HG03432 (cell line): ENCODE measurements at regions not wholly inside any gene's neighbourhood (a gene's known extent, or its start where the extent isn't known, plus 50 kb on each side); places are given as distances from the start of the nearest gene placed in this dataset.
"Not testable (repeated sequence)": the region's sequence is repeated elsewhere in the genome, so short reads cannot be mapped to it uniquely, and the experiment has no call there.

Experiments used
- ATAC-seq: cut with Tn5 transposase; IDR thresholded peaks from one replicate; pipeline ENCODE4 v1.9.1; 2021; ENCODE audit warnings: mild to moderate bottlenecking, moderate library complexity; ENCODE audit not compliant: unreplicated experiment

DNA sequence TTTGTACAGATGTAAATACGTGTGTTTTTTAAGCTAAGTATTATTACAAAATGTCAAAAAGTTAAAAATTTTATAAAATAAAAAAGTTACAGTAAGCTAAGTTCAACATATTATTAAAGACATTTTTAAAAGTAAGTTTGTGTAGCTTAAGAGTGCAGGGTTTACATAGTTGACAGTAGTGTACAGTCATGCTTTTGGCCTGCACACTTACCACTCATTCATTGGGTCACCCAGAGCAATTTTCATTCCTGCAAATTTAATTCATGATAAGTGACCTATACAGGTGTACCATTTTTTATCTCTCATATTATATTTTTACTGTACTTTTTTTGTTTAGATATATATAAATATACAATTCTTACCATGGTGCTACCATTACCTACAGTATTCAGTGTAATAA, 769.9 kb upstream of the SLITRK6 start:
- ATAC-seq = no peak

DNA sequence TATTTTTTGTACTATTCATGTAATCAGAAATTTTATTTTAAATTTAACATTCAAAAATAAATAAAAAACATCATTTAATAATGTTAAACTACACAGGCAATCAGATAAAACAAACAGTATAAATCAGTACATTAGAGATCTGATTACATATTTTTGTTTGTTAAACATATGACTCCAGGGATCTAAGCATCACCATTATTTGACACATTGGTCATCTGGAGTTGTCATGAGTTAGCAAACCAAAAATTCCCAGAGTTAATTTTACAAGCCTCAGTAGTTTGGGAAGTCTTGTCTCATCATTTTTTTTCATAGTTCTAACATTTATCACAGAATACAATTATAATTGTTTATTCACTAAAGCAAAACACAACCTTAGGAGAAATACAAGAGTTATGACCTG, 770.8 kb upstream of the SLITRK6 start:
- ATAC-seq = no peak

DNA sequence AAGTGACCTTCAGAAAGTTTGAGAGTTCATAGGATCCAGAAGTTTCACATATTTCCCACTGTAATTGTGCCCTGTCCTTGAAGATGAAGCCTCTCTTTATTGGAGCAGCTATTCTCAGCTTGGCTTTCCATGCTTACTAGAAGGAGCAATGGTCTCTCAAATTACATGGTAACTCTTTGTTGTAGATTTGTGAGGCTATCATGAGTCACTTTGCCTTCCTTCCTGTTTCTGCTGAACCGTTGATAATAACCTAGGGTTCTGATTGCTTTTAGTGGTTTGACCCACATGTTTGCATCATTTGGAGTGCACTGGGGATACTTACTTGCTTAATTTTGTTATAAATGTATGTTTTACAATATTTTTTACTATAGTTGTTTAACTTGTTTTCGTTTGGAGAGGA, 772.9 kb upstream of the SLITRK6 start:
- ATAC-seq = no peak

GRCh38 chr13:86579662-86580061, 780.4 kb upstream of the SLITRK6 start:
- ATAC-seq = no peak

DNA sequence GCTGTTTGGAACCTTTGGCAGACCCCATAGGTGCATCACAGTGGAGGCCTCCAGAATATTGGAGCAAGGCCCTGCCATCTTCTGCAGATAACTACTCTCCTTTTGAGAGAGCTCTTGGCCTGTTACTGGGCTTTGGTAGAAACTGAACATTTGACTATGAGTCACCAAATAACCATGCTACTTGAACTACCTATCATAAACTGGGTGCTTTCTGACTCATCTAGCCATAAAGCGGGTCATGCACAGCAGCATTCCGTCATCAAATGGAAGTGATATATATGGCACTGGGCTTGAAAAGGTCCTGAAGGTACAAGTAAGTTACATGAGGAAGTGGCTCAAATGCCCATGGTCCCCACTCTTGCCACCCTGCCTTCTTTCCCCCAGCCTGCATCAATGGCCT, 782.5 kb upstream of the SLITRK6 start:
- ATAC-seq = no peak

GRCh38 chr13:86584301-86584700, 785.1 kb upstream of the SLITRK6 start:
- no peak for ATAC-seq

DNA sequence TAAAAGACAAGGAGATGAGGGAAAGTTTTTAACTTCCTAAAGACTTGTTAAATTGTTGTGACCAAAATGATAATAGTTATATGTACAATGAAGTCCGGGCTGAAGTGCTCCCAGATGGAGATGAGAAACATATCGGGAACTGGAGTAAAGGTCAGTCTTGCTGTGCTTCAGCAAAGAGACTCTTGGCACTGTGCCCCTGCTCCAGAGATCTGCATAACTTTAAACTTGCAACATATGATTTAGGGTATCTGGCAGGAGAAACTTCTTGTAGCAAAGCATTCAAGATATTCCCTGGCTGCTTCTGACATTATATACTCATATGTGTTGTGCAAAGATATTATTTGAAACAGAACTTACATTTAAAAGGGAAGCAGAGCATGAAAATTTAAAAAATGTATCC, 786.6 kb upstream of the SLITRK6 start:
- ATAC-seq = no peak

DNA sequence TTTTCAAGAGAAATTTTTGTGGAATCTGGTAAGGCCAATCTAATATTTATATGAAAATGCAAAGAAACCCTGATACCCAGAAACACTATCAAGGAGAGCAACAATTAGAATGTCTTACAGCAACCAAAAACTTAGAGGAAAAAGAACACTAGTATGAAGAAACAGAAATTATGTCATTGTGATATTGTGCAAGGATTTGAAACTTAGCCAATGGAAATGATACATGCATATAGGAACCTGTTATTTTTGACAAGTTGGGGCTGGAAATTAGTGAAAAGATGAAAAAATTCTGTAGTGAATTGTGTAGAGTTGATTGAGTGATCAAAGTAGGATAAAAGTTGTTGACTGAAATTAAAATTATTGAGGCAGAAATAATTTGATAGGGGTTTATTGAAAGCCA, 792.6 kb upstream of the SLITRK6 start:
- no peak for ATAC-seq

DNA sequence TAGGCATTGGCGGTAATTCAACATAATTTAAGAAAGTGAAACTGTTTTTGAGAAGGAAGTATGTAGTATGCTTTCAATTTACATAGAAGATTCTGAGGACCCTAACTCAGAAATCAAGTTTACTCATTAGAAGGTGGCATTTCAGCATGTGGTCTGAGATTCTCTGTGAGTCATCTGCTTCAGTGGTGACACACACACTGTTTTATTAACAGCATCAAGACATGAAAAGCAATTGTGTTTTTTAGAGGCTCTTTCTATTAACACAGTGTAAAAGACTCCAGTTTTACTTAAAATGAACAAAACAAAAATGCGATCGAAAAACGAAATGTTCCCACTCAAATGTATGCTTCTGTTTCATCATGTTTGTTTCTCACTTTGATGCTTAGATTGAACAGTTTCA, 802.1 kb upstream of the SLITRK6 start:
- no peak for ATAC-seq

DNA sequence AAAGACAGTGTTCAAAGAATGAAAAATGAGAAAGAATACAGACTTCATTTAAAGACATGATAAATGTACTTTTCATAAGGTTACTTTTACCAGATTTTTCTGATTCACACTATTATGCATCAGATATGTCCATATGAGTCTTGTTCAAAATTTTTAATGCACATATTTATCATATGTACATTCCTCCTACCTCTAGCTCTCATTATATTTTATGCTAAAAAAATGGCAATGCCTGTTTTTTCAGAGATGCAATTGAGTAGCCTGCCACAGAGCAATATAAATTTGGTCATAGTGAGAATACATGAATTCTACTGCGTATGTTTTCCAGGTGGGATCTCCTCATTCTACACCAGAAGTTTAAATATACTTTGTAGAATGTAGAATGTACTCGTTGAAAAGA, 807.0 kb upstream of the SLITRK6 start:
- ATAC-seq = no peak

GRCh38 chr13:86608701-86609100, 809.5 kb upstream of the SLITRK6 start:
- ATAC-seq = no peak

DNA sequence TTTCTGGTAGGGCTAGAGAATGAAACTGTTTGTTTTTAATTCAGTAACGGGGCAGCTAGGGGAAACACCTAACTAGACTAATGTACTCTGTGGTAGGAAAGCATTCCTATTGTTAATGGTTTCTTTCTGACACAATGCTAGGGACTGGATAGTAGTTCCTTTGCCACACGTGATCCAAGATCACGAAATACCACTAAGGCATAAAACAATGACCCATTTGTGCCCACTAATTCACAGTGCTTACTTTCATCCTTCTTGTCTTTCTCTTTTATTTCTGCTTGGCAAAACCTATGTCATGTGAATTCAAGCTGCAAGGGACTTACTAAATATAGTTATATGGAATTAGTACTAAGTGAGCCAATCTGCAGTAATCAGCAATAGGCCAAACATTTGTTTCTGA, 834.1 kb upstream of the SLITRK6 start:
- no peak for ATAC-seq

- not testable (repeated sequence) for ATAC-seq
These were observed 852.0 kb upstream of the SLITRK6 start for GRCh38 chr13:86651171-86651570.

GRCh38 chr13:86653009-86653408, 853.8 kb upstream of the SLITRK6 start:
- no peak for ATAC-seq

DNA sequence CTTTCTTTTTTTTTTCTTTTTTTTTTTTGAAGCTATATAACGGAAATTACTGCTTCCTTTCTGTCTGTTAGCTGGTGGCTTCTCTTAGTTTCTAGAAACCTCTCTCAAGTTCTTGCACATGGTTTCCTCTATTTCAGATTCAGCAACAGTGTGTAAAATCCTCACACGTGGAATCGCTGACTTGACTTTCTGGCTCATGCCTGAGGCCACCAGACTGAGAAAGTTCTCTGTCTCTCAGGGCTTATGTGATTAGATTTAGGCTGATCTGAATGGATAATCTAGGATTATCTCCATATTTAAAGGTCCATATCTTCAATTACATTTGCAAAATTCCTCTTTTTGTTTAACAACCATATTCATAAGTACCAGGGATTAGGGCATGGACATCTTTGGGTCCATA, 856.3 kb upstream of the SLITRK6 start:
- ATAC-seq = no peak

- ATAC-seq = no peak
These were observed 860.9 kb upstream of the SLITRK6 start for GRCh38 chr13:86660090-86660489.

- ATAC-seq = no peak
These were observed 866.6 kb upstream of the SLITRK6 start for GRCh38 chr13:86665842-86666241.

- no peak for ATAC-seq
These were observed 874.8 kb upstream of the SLITRK6 start for GRCh38 chr13:86673931-86674431.

DNA sequence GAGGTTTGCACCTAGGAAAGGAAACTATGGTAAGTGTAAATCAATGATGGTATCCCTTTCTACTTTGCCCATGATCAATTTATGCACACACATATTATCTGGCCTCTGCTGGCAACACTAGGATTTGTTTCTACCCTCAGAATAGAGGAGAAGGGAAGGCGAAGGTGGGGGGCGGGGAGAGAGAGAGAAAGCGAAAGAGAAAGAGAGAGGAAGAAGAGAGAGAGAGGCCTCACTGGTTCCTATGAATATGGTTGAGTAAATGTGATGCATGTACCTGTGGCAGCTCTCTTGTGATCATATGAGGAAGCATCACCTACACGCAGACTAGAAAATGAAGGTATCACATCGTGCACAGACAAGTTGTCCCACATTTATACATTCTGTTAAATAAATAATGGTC, 882.0 kb upstream of the SLITRK6 start:
- ATAC-seq = peak; percentile 63

DNA sequence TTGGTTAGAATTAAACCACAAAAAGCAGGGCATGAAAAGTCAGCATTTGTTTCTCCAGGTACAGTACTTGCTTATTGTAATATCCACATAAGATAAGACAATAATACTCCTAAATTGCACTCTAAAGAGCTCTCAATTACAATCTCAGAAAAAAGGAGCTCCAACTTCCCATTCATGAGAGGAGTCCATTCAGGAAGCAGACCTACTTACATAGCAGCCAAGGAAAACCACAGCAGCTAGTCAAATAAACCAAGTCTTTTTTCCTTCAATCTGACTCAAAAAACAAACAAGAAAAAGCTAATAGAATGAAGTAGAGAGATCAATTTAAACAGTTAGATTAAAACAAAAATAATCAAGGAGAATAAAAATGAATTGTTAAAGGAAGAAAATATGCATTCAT, 885.2 kb upstream of the SLITRK6 start:
- no peak for ATAC-seq

DNA sequence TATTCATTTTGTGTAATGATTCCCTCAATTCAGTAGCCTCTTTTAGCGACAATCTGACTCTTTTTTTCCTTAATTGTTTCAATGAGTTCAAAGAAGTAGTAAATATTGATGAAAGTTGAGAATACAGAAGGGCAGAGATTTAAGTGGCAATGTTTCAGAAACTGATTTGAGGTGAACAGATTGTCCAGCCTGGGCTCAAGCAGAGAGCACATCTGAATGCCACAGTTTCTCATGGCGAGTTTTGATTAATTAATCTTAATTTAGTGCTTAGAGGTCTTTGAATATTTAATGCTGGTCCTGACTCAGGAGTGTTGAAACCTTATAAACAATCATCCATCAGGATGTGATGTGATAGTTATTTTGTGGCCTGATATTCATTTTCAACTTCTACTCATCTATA, 890.7 kb upstream of the SLITRK6 start:
- no peak for ATAC-seq

DNA sequence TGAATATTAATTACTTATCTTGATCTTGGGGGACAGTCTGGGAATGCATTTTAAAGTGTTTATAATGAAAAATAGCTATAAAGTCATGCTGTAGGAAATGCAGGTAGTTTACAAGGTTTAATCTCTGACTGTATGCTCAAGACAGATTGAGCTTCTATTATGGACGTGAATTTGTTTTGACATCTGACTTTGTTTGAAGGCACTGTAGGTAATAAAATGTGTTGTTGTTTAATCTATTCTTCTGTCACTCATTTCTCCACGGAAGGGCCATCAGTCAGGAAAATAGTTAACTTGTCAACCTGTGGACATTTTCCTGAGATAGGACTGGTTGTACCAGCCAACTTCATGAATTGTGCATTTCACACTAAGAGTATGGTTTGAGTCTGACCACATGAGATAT, 893.1 kb upstream of the SLITRK6 start:
- ATAC-seq = no peak

- no peak for ATAC-seq
These were observed 910.8 kb upstream of the SLITRK6 start for GRCh38 chr13:86710013-86710412.

GRCh38 chr13:86710896-86711295, 911.7 kb upstream of the SLITRK6 start:
- no peak for ATAC-seq
